K562 (cell line): ENCODE measurements at regions not wholly inside any gene's neighbourhood (a gene's known extent, or its start where the extent isn't known, plus 50 kb on each side); places are given as distances from the start of the nearest gene placed in this dataset.

Source experiments
- ATAC-seq: fragments of 200-7000 bp; cut with Tn5 transposase; 3 replicates; pipeline ENCODE4 v1.9.1; 2020; ENCODE audit warnings: moderate library complexity
- BruUV-seq: library from RNA; stranded (reverse); fragments of 400-500 nt; replicated peaks from 2 replicates; lab custom pipeline; 2021; lab: Mats Ljungman, UMichigan
- CTCF ChIA-PET: fragments of 300-600 bp; formaldehyde crosslinking; extraction: SDS; loops from one replicate; lab custom pipeline; 2021; ENCODE audit warnings: low intra/inter-chr PET ratio; lab: Yijun Ruan, JAX
- POLR2A ChIA-PET: fragments of 300-600, 350-650 bp; sonication (Branson Sonifier 250); formaldehyde crosslinking; extraction: SDS; loops from one replicate; lab custom pipeline; 2021; ENCODE audit warnings: antibody characterized with exemption, inconsistent platforms; lab: Yijun Ruan, JAX
- DNase-seq, 4 experiments: peaks; one replicate each; pipeline versions ENCODE4 v3.0.0 to v3.0.0-alpha.2; 2011 to 2018; ENCODE audit warnings: low spot score in 3 of 4, mixed read lengths in 3 of 4; ENCODE audit errors: extremely low read depth in 1 of 4
- FAIRE-seq: peaks from 2 replicates; lab custom pipeline; 2011; peaks lifted over from hg19 to GRCh38; lab: Jason Lieb, UNC
- H2AFZ ChIP-seq: 2 replicates; pipeline ENCODE4 v1.6.0; 2011; ENCODE audit warnings: low read depth, low read length, control low read depth, inconsistent platforms
- H3K27ac ChIP-seq: fragments of 200-600 bp; 3 replicates; pipeline ENCODE4 v1.8.0; 2011; ENCODE audit warnings: low read depth, mild to moderate bottlenecking, control low read depth, inconsistent platforms, low read length, moderate library complexity, mixed read lengths; ENCODE audit errors: extremely low read depth
- H3K27me3 ChIP-seq, 2 experiments: fragments of 300-600 bp in 1 of 2; 2 replicates in 1 of 2; 3 replicates in 1 of 2; pipeline versions ENCODE4 v1.6.0 to v1.8.0; 2011; ENCODE audit warnings: inconsistent platforms in 2 of 2, low read length in 2 of 2, mild to moderate bottlenecking in 1 of 2, mixed read lengths in 1 of 2, moderate library complexity in 1 of 2; ENCODE audit not compliant: control insufficient read depth in 2 of 2, insufficient read depth in 2 of 2
- H3K36me3 ChIP-seq: fragments of 300-600 bp; 3 replicates; pipeline ENCODE4 v1.8.0; 2011; ENCODE audit warnings: mild to moderate bottlenecking, low read length, inconsistent platforms; ENCODE audit not compliant: control insufficient read depth, insufficient read depth
- H3K4me1 ChIP-seq, 2 experiments: fragments of 200-600 bp in 1 of 2; replicated peaks in 1 of 2; 2 replicates in 1 of 2; 3 replicates in 1 of 2; pipeline versions ENCODE4 v1.5.1 to v1.8.0; 2011; ENCODE audit warnings: inconsistent platforms in 2 of 2, low read length in 2 of 2, mild to moderate bottlenecking in 1 of 2, mixed read lengths in 1 of 2, moderate library complexity in 1 of 2; ENCODE audit not compliant: control insufficient read depth in 2 of 2, insufficient read depth in 2 of 2
- H3K4me2 ChIP-seq: 2 replicates; pipeline ENCODE4 v1.6.1; 2011; ENCODE audit warnings: low read length, control low read depth, inconsistent platforms, mixed read lengths; ENCODE audit not compliant: insufficient read depth
- H3K4me3 ChIP-seq: fragments of 200-600 bp; sonication (generic), shearing (Covaris generic); 2 replicates; pipeline ENCODE4 v1.5.1; 2016; ENCODE audit warnings: control low read depth, inconsistent platforms
- H3K79me2 ChIP-seq: fragments of 200-600 bp; 3 replicates; pipeline ENCODE4 v1.8.0; 2011; ENCODE audit warnings: low read length, inconsistent platforms; ENCODE audit not compliant: control insufficient read depth, insufficient read depth
- H3K9ac ChIP-seq, 2 experiments: 2 replicates each; pipeline versions ENCODE4 v1.6.0 to v1.6.1; 2011; ENCODE audit warnings: low read depth in 2 of 2, low read length in 2 of 2, control low read depth in 1 of 2, inconsistent platforms in 1 of 2, mild to moderate bottlenecking in 1 of 2, mixed read lengths in 1 of 2; ENCODE audit not compliant: insufficient read depth in 1 of 2
- H3K9me1 ChIP-seq: one replicate; pipeline ENCODE4 v1.6.0; 2011; ENCODE audit warnings: inconsistent platforms, mild to moderate bottlenecking, low read length, moderate library complexity; ENCODE audit not compliant: control insufficient read depth, insufficient read depth
- H3K9me3 ChIP-seq: replicated peaks from 2 replicates; pipeline ENCODE4 v1.5.1; 2011; ENCODE audit warnings: low read depth, low read length, inconsistent platforms; ENCODE audit not compliant: control insufficient read depth, insufficient read depth
- H4K20me1 ChIP-seq: replicated peaks from 2 replicates; pipeline ENCODE4 v1.6.1; 2011; ENCODE audit warnings: low read length, inconsistent platforms, mixed read lengths; ENCODE audit not compliant: control insufficient read depth, insufficient read depth
- BCOR ChIP-seq: fragments of 450-650 bp; IDR thresholded peaks from 2 replicates; pipeline ENCODE4 v1.6.1; 2016
- MBD2 ChIP-seq: sonication (generic); IDR thresholded peaks from 2 replicates; pipeline ENCODE4 v1.6.1; 2016; ENCODE audit warnings: low read depth, borderline replicate concordance
- NR4A1 ChIP-seq, 2 experiments: fragments of 250-450 bp in 1 of 2; fragments of 450-650 bp in 1 of 2; sonication (Bioruptor Pico) in 1 of 2; IDR thresholded peaks; 2 replicates each; pipeline versions ENCODE4 v1.4.0 to v1.6.1; 2016 to 2020; ENCODE audit warnings: mild to moderate bottlenecking in 2 of 2, missing compliant biosample characterization in 1 of 2, missing genetic modification characterization in 1 of 2, moderate library complexity in 1 of 2
- PTRF ChIP-seq: fragments of 450-650 bp; IDR thresholded peaks from 2 replicates; pipeline ENCODE4 v1.6.1; 2016; ENCODE audit warnings: mild to moderate bottlenecking, missing genetic modification characterization, missing compliant biosample characterization
- SMAD4 ChIP-seq: fragments of 250-450 bp; sonication (Bioruptor Pico); conservative IDR thresholded peaks from 2 replicates; pipeline ENCODE4 v1.8.0; 2021; ENCODE audit warnings: inconsistent platforms, mild to moderate bottlenecking, moderate library complexity
- ZKSCAN3 ChIP-seq: fragments of 250-450 bp; sonication (Bioruptor Pico); IDR thresholded peaks from 2 replicates; pipeline ENCODE4 v1.4.0; 2020
- WGBS: fragments of 100-300 bp; shearing (Covaris generic); methylation state at CpG from one replicate; pipeline ENCODE4 v1.1.6; 2016; ENCODE audit warnings: low coverage, mixed read lengths; ENCODE audit not compliant: insufficient coverage; ENCODE audit errors: missing lambda C conversion rate; 5-methylcytosine and 5-hydroxymethylcytosine counted together
- in situ Hi-C: fragments of 300-500 bp; cut with MboI; formaldehyde crosslinking; loops from 4 replicates; pipeline ENCODE4 v1.15.0; 2018; ENCODE audit warnings: inconsistent platforms, mixed read lengths
- intact Hi-C: fragments of 100-400 bp; cut with micrococcal nuclease; formaldehyde crosslinking; loops from 2 replicates; pipeline ENCODE4 v1.14.2; 2022
- TF ChIP-seq, protein P1 (sequence below), 2 experiments: fragments of 450-650 bp; IDR thresholded peaks; 2 replicates each; pipeline ENCODE4 v1.6.1; 2018; ENCODE audit warnings: mild to moderate bottlenecking in 2 of 2, low read depth in 1 of 2; ENCODE audit not compliant: partially characterized antibody in 2 of 2

DNA sequence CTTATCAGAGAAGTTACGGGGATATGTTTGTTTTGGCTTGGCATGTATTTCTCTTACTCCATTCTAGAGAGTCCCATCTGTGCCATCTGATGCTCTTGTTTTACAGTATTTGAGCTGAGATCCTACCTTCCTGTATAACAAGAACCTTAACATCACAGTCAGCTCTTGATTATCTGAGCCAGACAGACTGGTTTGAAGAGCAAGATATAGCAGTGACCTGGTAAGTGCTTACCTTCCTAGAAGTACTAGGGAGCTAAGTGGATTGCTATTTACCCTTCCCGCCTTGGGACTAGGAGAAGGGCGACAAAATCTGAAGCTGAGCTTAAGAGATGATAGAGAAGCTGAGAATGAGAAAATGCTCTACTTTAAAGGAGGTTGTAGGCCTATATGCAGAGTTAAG lies 235.3 kb downstream of the CSNK2A3 start:
- ATAC-seq (no peak), FAIRE-seq (no peak), DNase-seq (no peak)
- in situ Hi-C loops = no loop called here
- Histone ChIP-seq H3K36me3 (no peaks in the 10 kb centered on the region), H3K27me3 (peaks cover 3 to 5% of the 10 kb centered on the region in 2 experiments; a peak in 2 of 5 replicates), H3K4me1 (no peaks in the 10 kb centered on the region), H4K20me1 (no peaks in the 10 kb centered on the region), H3K9me1 (no peaks in the 10 kb centered on the region), H3K9me3 (no peaks in the 10 kb centered on the region), H3K4me2 (no peak overlapping the region), H3K9ac (no peak overlapping the region), H3K27ac (no peak overlapping the region), H2AFZ (no peak overlapping the region), H3K79me2 (no peaks in the 10 kb centered on the region), H3K4me3 (no peak overlapping the region)
- WGBS = 0% methylated on average over 3 of the region's 3 CpGs
- ChIA-PET CTCF (no interaction called here), POLR2A (interaction anchor here (1.1 kb wide), 1 partner anchor 12 kb away, joined by 3 read pairs; no protein-coding TSS in a partner anchor)
- no TSS peak for BruUV-seq
- intact Hi-C loops = no loop called here
- TF ChIP-seq BCOR (no peak), PTRF (tag) (no peak), MBD2 (no peak), ZKSCAN3 (CRISPR knock-in tag) (no peak), SMAD4 (no peak), NR4A1 (CRISPR knock-in tag; IDR thresholded peaks at IDR 0.05) (no peak), NR4A1 (tag; IDR thresholded peaks at IDR 0.05) (no peak)
- TF ChIP-seq, protein P1, sequence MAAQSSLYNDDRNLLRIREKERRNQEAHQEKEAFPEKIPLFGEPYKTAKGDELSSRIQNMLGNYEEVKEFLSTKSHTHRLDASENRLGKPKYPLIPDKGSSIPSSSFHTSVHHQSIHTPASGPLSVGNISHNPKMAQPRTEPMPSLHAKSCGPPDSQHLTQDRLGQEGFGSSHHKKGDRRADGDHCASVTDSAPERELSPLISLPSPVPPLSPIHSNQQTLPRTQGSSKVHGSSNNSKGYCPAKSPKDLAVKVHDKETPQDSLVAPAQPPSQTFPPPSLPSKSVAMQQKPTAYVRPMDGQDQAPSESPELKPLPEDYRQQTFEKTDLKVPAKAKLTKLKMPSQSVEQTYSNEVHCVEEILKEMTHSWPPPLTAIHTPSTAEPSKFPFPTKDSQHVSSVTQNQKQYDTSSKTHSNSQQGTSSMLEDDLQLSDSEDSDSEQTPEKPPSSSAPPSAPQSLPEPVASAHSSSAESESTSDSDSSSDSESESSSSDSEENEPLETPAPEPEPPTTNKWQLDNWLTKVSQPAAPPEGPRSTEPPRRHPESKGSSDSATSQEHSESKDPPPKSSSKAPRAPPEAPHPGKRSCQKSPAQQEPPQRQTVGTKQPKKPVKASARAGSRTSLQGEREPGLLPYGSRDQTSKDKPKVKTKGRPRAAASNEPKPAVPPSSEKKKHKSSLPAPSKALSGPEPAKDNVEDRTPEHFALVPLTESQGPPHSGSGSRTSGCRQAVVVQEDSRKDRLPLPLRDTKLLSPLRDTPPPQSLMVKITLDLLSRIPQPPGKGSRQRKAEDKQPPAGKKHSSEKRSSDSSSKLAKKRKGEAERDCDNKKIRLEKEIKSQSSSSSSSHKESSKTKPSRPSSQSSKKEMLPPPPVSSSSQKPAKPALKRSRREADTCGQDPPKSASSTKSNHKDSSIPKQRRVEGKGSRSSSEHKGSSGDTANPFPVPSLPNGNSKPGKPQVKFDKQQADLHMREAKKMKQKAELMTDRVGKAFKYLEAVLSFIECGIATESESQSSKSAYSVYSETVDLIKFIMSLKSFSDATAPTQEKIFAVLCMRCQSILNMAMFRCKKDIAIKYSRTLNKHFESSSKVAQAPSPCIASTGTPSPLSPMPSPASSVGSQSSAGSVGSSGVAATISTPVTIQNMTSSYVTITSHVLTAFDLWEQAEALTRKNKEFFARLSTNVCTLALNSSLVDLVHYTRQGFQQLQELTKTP (IDR thresholded peaks at IDR 0.05; ENCODE audit: low read depth in 1 of 2, partially characterized antibody in 2 of 2) = no peak
